ENCODE measurements at regions not wholly inside any gene's neighbourhood (a gene's known extent, or its start where the extent isn't known, plus 50 kb on each side); places are given as distances from the start of the nearest gene placed in this dataset.

GRCh38 chr18:64202210-64202836 is 53.4 kb upstream of the LINC00305 start:
- TF ChIP-seq CTCF (IDR thresholded peaks at IDR 0.05) (no peak), POLR2A (IDR thresholded peaks at IDR 0.05) (no peak)

All from adrenal gland (tissue), 5 donors.